H1 (cell line): ENCODE measurements at regions not wholly inside any gene's neighbourhood (a gene's known extent, or its start where the extent isn't known, plus 50 kb on each side); places are given as distances from the start of the nearest gene placed in this dataset.
"Not testable (repeated sequence)": the region's sequence is repeated elsewhere in the genome, so short reads cannot be mapped to it uniquely, and the experiment has no call there.

ENCODE experiments used
- EGR1 ChIP-seq: IDR thresholded peaks from 2 replicates; pipeline ENCODE4 v1.6.1; 2011; ENCODE audit warnings: low read depth, low read length, borderline replicate concordance
- EP300 ChIP-seq, 2 experiments: IDR thresholded peaks; 1 replicate in 1 of 2; 2 replicates in 1 of 2; pipeline ENCODE4 v1.6.1; 2011 to 2012; ENCODE audit warnings: low read depth in 2 of 2, low read length in 2 of 2, mild to moderate bottlenecking in 2 of 2, borderline replicate concordance in 1 of 2, inconsistent platforms in 1 of 2, moderate library complexity in 1 of 2
- HDAC6 ChIP-seq: IDR thresholded peaks from one replicate; pipeline ENCODE4 v1.7.1; 2012; ENCODE audit warnings: low read depth, mild to moderate bottlenecking, inconsistent platforms, low read length, moderate library complexity
- POLR2AphosphoS5 ChIP-seq: IDR thresholded peaks from 2 replicates; pipeline ENCODE4 v1.6.1; 2011; ENCODE audit warnings: low read depth, low read length
- RAD21 ChIP-seq, 2 experiments: IDR thresholded peaks in 1 of 2; conservative IDR thresholded peaks in 1 of 2; 2 replicates each; pipeline ENCODE4 v1.6.1; 2011; ENCODE audit warnings: low read depth in 2 of 2, low read length in 2 of 2, improper control_type of control experiment in 1 of 2, inconsistent platforms in 1 of 2, mild to moderate bottlenecking in 1 of 2, moderate library complexity in 1 of 2
- RFX5 ChIP-seq: IDR thresholded peaks from 2 replicates; pipeline ENCODE4 v1.6.1; 2011; ENCODE audit warnings: low read depth, low read length, improper control_type of control experiment, borderline replicate concordance
- SP4 ChIP-seq: IDR thresholded peaks from 2 replicates; pipeline ENCODE4 v1.6.1; 2012; ENCODE audit warnings: low read length, inconsistent platforms
- TAF1 ChIP-seq: IDR thresholded peaks from 2 replicates; pipeline ENCODE4 v1.6.1; 2011; ENCODE audit warnings: mild to moderate bottlenecking, low read depth, low read length
- TCF12 ChIP-seq: IDR thresholded peaks from 2 replicates; pipeline ENCODE4 v1.6.1; 2011; ENCODE audit warnings: low read depth, mild to moderate bottlenecking, low read length
- YY1 ChIP-seq: IDR thresholded peaks from 2 replicates; pipeline ENCODE4 v1.6.1; 2011; ENCODE audit warnings: low read depth, mild to moderate bottlenecking, low read length
- TF ChIP-seq, protein P1 (sequence below): IDR thresholded peaks from 2 replicates; pipeline ENCODE4 v1.6.1; 2012; ENCODE audit warnings: inconsistent platforms
- TF ChIP-seq, protein P2 (sequence below), 3 experiments: IDR thresholded peaks; 1 replicate in 2 of 3; 2 replicates in 1 of 3; pipeline versions ENCODE4 v1.5.1 to v1.6.1; 2011; ENCODE audit warnings: low read length in 3 of 3, mild to moderate bottlenecking in 3 of 3, inconsistent platforms in 2 of 3, low read depth in 1 of 3, moderate library complexity in 1 of 3; ENCODE audit not compliant: insufficient read depth in 1 of 3; ENCODE audit errors: control extremely low read depth in 1 of 3

DNA sequence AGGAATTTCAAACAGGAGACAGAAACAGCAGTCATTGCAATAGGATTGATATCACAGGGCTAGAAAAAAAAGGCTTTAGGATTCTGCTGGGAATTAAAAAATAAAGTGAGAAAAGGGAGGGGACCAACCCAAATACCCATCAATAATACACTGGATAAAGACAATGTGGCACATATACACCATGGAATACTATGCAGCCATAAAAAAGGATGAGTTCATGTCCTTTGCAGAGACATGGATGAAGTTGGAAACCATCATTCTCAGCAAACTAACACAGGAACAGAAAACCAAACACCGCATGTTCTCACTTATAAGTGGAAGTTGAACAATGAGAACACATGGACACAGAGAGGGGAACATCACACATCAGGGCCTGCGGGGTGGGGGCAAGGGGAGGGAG is 86.9 kb upstream of the ODAD2 start:
- TF ChIP-seq, protein P1, sequence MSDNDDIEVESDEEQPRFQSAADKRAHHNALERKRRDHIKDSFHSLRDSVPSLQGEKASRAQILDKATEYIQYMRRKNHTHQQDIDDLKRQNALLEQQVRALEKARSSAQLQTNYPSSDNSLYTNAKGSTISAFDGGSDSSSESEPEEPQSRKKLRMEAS = not testable (repeated sequence)
- not testable (repeated sequence) for TF ChIP-seq EGR1; SP4; RFX5; YY1; EP300 (IDR thresholded peaks at IDR 0.05; ENCODE audit: borderline replicate concordance in 1 of 2, low read depth in 2 of 2, low read length in 2 of 2); POLR2AphosphoS5; HDAC6; TCF12; RAD21 (IDR thresholded peaks at IDR 0.05 in 1 of 2, conservative IDR thresholded peaks at IDR 0.05 in 1 of 2; ENCODE audit: low read depth in 2 of 2, low read length in 2 of 2); TAF1
- TF ChIP-seq, protein P2, sequence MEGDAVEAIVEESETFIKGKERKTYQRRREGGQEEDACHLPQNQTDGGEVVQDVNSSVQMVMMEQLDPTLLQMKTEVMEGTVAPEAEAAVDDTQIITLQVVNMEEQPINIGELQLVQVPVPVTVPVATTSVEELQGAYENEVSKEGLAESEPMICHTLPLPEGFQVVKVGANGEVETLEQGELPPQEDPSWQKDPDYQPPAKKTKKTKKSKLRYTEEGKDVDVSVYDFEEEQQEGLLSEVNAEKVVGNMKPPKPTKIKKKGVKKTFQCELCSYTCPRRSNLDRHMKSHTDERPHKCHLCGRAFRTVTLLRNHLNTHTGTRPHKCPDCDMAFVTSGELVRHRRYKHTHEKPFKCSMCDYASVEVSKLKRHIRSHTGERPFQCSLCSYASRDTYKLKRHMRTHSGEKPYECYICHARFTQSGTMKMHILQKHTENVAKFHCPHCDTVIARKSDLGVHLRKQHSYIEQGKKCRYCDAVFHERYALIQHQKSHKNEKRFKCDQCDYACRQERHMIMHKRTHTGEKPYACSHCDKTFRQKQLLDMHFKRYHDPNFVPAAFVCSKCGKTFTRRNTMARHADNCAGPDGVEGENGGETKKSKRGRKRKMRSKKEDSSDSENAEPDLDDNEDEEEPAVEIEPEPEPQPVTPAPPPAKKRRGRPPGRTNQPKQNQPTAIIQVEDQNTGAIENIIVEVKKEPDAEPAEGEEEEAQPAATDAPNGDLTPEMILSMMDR (IDR thresholded peaks at IDR 0.05; ENCODE audit: control extremely low read depth in 1 of 3, insufficient read depth in 1 of 3, low read depth in 1 of 3, low read length in 3 of 3) = not testable (repeated sequence)
